ENCODE measurements at regions not wholly inside any gene's neighbourhood (a gene's known extent, or its start where the extent isn't known, plus 50 kb on each side); places are given as distances from the start of the nearest gene placed in this dataset.

- DNase-seq: no peak
- H3K4me3 ChIP-seq (ENCODE audit: low read length in 2 of 2): no peak overlapping the region
- no peak overlapping the region for H3K27ac ChIP-seq (ENCODE audit: low read depth in 1 of 2, low read length in 2 of 2)
- WGBS, 2 donors: 76 to 89% methylated on average over 3 of the region's 3 CpGs
- intact Hi-C loops (cut with DNase I): no loop called here
- H3K36me3 ChIP-seq (ENCODE audit: control insufficient read depth in 1 of 2, insufficient read depth in 2 of 2, low read length in 1 of 2): no peaks in the 10 kb centered on the region
- no peaks in the 10 kb centered on the region for H3K27me3 ChIP-seq (ENCODE audit: control insufficient read depth in 1 of 2, insufficient read depth in 2 of 2, low read length in 1 of 2)
- H3K9me3 ChIP-seq (ENCODE audit: control insufficient read depth, low read length): no peaks in the 10 kb centered on the region
- ATAC-seq (ENCODE audit: low FRiP score): no peak
- no peaks in the 10 kb centered on the region for H3K4me1 ChIP-seq (ENCODE audit: control insufficient read depth in 1 of 2, insufficient read depth in 2 of 2, low read length in 2 of 2)
Measured at GRCh38 chr18:34049511-34049910, 175.2 kb downstream of the NOL4 start.

GRCh38 chr18:34048423-34048822 lies 176.3 kb downstream of the NOL4 start:
- no peak for DNase-seq
- H3K4me3 ChIP-seq (ENCODE audit: low read length in 2 of 2): no peak overlapping the region
- no peaks in the 10 kb centered on the region for H3K27me3 ChIP-seq (ENCODE audit: control insufficient read depth in 1 of 2, insufficient read depth in 2 of 2, low read length in 1 of 2)
- H3K36me3 ChIP-seq (ENCODE audit: control insufficient read depth in 1 of 2, insufficient read depth in 2 of 2, low read length in 1 of 2): no peaks in the 10 kb centered on the region
- no peaks in the 10 kb centered on the region for H3K4me1 ChIP-seq (ENCODE audit: control insufficient read depth in 1 of 2, insufficient read depth in 2 of 2, low read length in 2 of 2)
- no peaks in the 10 kb centered on the region for H3K9me3 ChIP-seq (ENCODE audit: control insufficient read depth, low read length)
- intact Hi-C loops (cut with DNase I): no loop called here
- no peak for ATAC-seq (ENCODE audit: low FRiP score)
- no peak overlapping the region for H3K27ac ChIP-seq (ENCODE audit: low read depth in 1 of 2, low read length in 2 of 2)
- WGBS, 2 donors: 69% methylated on average over 3 of the region's 3 CpGs

DNA sequence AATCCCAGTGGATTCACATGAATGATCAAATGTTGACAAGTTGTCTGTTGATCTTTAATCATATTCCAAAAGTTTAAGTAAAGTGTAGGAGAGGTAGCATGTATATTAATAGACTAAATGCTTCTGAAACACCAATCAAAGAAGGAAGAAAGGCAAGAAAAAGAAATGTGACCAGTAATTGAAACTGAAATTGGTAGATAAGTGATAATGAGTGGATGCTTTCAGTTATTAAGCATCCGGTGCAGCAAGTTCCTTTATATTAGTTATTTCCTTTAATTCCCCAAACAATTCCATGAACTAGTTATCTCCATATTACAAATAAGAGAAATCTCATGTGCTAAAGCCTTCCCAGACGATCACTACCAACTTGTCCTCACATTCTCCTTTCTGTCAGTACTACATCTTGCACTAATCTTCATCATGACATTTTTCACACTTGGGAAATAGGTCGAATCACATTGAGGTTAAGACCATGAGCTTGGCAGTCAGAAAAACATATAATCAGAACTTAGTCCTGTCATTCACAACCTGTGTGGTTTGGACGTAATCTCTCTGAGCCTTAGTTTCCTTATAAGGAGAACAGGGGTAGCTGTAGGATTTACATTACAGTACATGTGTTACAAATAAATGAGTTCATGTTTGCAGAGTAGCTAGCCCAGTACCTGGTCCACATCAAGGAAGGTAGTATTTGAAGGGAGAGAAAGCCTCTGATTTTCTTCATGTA lies 182.1 kb downstream of the NOL4 start:
- H3K27me3 ChIP-seq (ENCODE audit: control insufficient read depth in 1 of 2, insufficient read depth in 2 of 2, low read length in 1 of 2): no peaks in the 10 kb centered on the region
- H3K9me3 ChIP-seq (ENCODE audit: control insufficient read depth, low read length): no peaks in the 10 kb centered on the region
- intact Hi-C loops (cut with DNase I): no loop called here
- DNase-seq (no peak), ATAC-seq (ENCODE audit: low FRiP score) (no peak)
- H3K4me3 ChIP-seq (ENCODE audit: low read length in 2 of 2): no peak overlapping the region
- no peaks in the 10 kb centered on the region for H3K4me1 ChIP-seq (ENCODE audit: control insufficient read depth in 1 of 2, insufficient read depth in 2 of 2, low read length in 2 of 2)
- H3K36me3 ChIP-seq (ENCODE audit: control insufficient read depth in 1 of 2, insufficient read depth in 2 of 2, low read length in 1 of 2): no peaks in the 10 kb centered on the region
- 55 to 59% methylated on average over 4 of the region's 4 CpGs for WGBS, 2 donors
- no peak overlapping the region for H3K27ac ChIP-seq (ENCODE audit: low read depth in 1 of 2, low read length in 2 of 2)

GRCh38 chr18:34039611-34040010 lies 185.1 kb downstream of the NOL4 start:
- H3K27me3 ChIP-seq (ENCODE audit: control insufficient read depth in 1 of 2, insufficient read depth in 2 of 2, low read length in 1 of 2): no peaks in the 10 kb centered on the region
- DNase-seq: no peak
- no peak overlapping the region for H3K4me3 ChIP-seq (ENCODE audit: low read length in 2 of 2)
- intact Hi-C loops (cut with DNase I): no loop called here
- 26 to 32% methylated on average over 1 of the region's 1 CpG for WGBS, 2 donors
- H3K27ac ChIP-seq (ENCODE audit: low read depth in 1 of 2, low read length in 2 of 2): no peak overlapping the region
- no peaks in the 10 kb centered on the region for H3K36me3 ChIP-seq (ENCODE audit: control insufficient read depth in 1 of 2, insufficient read depth in 2 of 2, low read length in 1 of 2)
- H3K4me1 ChIP-seq (ENCODE audit: control insufficient read depth in 1 of 2, insufficient read depth in 2 of 2, low read length in 2 of 2): no peaks in the 10 kb centered on the region
- H3K9me3 ChIP-seq (ENCODE audit: control insufficient read depth, low read length): no peaks in the 10 kb centered on the region
- ATAC-seq (ENCODE audit: low FRiP score): no peak

GRCh38 chr18:34039201-34039600 lies 185.5 kb downstream of the NOL4 start:
- ATAC-seq (ENCODE audit: low FRiP score) (no peak), DNase-seq (no peak)
- no peaks in the 10 kb centered on the region for H3K36me3 ChIP-seq (ENCODE audit: control insufficient read depth in 1 of 2, insufficient read depth in 2 of 2, low read length in 1 of 2)
- H3K27me3 ChIP-seq (ENCODE audit: control insufficient read depth in 1 of 2, insufficient read depth in 2 of 2, low read length in 1 of 2): no peaks in the 10 kb centered on the region
- H3K4me3 ChIP-seq (ENCODE audit: low read length in 2 of 2): no peak overlapping the region
- intact Hi-C loops (cut with DNase I): no loop called here
- no peaks in the 10 kb centered on the region for H3K9me3 ChIP-seq (ENCODE audit: control insufficient read depth, low read length)
- H3K4me1 ChIP-seq (ENCODE audit: control insufficient read depth in 1 of 2, insufficient read depth in 2 of 2, low read length in 2 of 2): no peaks in the 10 kb centered on the region
- no peak overlapping the region for H3K27ac ChIP-seq (ENCODE audit: low read depth in 1 of 2, low read length in 2 of 2)

- DNase-seq (no peak), ATAC-seq (ENCODE audit: low FRiP score) (no peak)
- H3K4me1 ChIP-seq (ENCODE audit: control insufficient read depth in 1 of 2, insufficient read depth in 2 of 2, low read length in 2 of 2): no peaks in the 10 kb centered on the region
- H3K4me3 ChIP-seq (ENCODE audit: low read length in 2 of 2): no peak overlapping the region
- H3K27ac ChIP-seq (ENCODE audit: low read depth in 1 of 2, low read length in 2 of 2): no peak overlapping the region
- no peaks in the 10 kb centered on the region for H3K36me3 ChIP-seq (ENCODE audit: control insufficient read depth in 1 of 2, insufficient read depth in 2 of 2, low read length in 1 of 2)
- intact Hi-C loops (cut with DNase I): no loop called here
- no peaks in the 10 kb centered on the region for H3K27me3 ChIP-seq (ENCODE audit: control insufficient read depth in 1 of 2, insufficient read depth in 2 of 2, low read length in 1 of 2)
- H3K9me3 ChIP-seq (ENCODE audit: control insufficient read depth, low read length): no peaks in the 10 kb centered on the region
Measured at GRCh38 chr18:34038086-34038485, 186.6 kb downstream of the NOL4 start.

DNA sequence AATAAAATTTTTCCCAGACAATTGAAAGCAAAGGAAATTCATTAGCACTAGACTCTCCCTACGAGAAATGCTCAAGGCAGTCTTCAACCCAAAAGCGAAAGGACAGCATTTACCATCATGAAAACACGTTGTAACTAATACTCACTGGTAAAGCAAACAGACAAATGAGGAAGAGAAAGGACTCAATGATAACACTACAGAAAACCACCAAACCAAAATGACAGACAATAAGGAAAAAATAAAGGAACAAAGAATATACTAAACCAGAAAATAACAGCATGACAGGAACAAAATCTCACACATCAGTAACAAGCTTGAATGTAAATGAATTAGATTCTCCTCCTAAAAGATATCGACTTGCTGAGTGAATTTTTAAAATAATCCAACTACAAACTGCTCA lies 190.7 kb downstream of the NOL4 start:
- no peaks in the 10 kb centered on the region for H3K36me3 ChIP-seq (ENCODE audit: control insufficient read depth in 1 of 2, insufficient read depth in 2 of 2, low read length in 1 of 2)
- H3K27ac ChIP-seq (ENCODE audit: low read depth in 1 of 2, low read length in 2 of 2): no peak overlapping the region
- H3K4me3 ChIP-seq (ENCODE audit: low read length in 2 of 2): no peak overlapping the region
- no peaks in the 10 kb centered on the region for H3K27me3 ChIP-seq (ENCODE audit: control insufficient read depth in 1 of 2, insufficient read depth in 2 of 2, low read length in 1 of 2)
- DNase-seq (no peak), ATAC-seq (ENCODE audit: low FRiP score) (no peak)
- intact Hi-C loops (cut with DNase I): no loop called here
- 89 to 93% methylated on average over 4 of the region's 4 CpGs for WGBS, 2 donors
- no peaks in the 10 kb centered on the region for H3K4me1 ChIP-seq (ENCODE audit: control insufficient read depth in 1 of 2, insufficient read depth in 2 of 2, low read length in 2 of 2)
- H3K9me3 ChIP-seq (ENCODE audit: control insufficient read depth, low read length): no peaks in the 10 kb centered on the region

DNA sequence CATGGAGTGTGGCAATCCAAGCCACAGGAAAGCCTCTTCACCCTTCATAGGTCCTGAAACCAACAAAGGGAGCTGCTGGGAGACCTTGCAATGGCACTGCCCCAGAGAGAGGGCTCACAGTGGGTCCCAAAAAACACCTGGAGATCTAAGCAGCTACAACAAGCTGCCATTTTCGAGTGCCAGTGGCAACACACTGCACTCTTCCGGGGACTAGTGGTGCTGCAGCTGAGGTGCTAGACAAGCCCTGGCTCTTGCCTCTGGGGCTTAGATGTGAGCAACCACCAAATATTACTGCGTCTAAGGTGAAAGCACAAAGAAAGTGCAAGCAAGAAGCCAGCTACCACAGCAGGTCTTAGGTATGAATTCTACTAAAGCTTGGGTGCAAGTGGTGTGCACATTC lies 192.9 kb downstream of the NOL4 start:
- Histone ChIP-seq H3K4me3 (ENCODE audit: low read length in 2 of 2) (no peak overlapping the region), H3K27ac (ENCODE audit: low read depth in 1 of 2, low read length in 2 of 2) (no peak overlapping the region), H3K4me1 (ENCODE audit: control insufficient read depth in 1 of 2, insufficient read depth in 2 of 2, low read length in 2 of 2) (no peaks in the 10 kb centered on the region), H3K36me3 (ENCODE audit: control insufficient read depth in 1 of 2, insufficient read depth in 2 of 2, low read length in 1 of 2) (no peaks in the 10 kb centered on the region), H3K9me3 (ENCODE audit: control insufficient read depth, low read length) (no peaks in the 10 kb centered on the region), H3K27me3 (ENCODE audit: control insufficient read depth in 1 of 2, insufficient read depth in 2 of 2, low read length in 1 of 2) (no peaks in the 10 kb centered on the region)
- intact Hi-C loops (cut with DNase I): no loop called here
- DNase-seq (no peak), ATAC-seq (ENCODE audit: low FRiP score) (no peak)
- WGBS, 2 donors: 85 to 87% methylated on average over 3 of the region's 3 CpGs

- Histone ChIP-seq H3K4me3 (ENCODE audit: low read length in 2 of 2) (no peak overlapping the region), H3K36me3 (ENCODE audit: control insufficient read depth in 1 of 2, insufficient read depth in 2 of 2, low read length in 1 of 2) (no peaks in the 10 kb centered on the region), H3K9me3 (ENCODE audit: control insufficient read depth, low read length) (no peaks in the 10 kb centered on the region), H3K27ac (ENCODE audit: low read depth in 1 of 2, low read length in 2 of 2) (no peak overlapping the region), H3K27me3 (ENCODE audit: control insufficient read depth in 1 of 2, insufficient read depth in 2 of 2, low read length in 1 of 2) (no peaks in the 10 kb centered on the region), H3K4me1 (ENCODE audit: control insufficient read depth in 1 of 2, insufficient read depth in 2 of 2, low read length in 2 of 2) (no peaks in the 10 kb centered on the region)
- ATAC-seq (ENCODE audit: low FRiP score): no peak
- DNase-seq: no peak
- whole genome bisulfite sequencing, 2 donors: 91 to 96% methylated on average over 2 of the region's 2 CpGs
- intact Hi-C loops (cut with DNase I): no loop called here
Measured at GRCh38 chr18:34028324-34028723, 196.4 kb downstream of the NOL4 start.

All from aorta (tissue), 5 donors.